ENCODE measurements at regions not wholly inside any gene's neighbourhood (a gene's known extent, or its start where the extent isn't known, plus 50 kb on each side); places are given as distances from the start of the nearest gene placed in this dataset.

DNA sequence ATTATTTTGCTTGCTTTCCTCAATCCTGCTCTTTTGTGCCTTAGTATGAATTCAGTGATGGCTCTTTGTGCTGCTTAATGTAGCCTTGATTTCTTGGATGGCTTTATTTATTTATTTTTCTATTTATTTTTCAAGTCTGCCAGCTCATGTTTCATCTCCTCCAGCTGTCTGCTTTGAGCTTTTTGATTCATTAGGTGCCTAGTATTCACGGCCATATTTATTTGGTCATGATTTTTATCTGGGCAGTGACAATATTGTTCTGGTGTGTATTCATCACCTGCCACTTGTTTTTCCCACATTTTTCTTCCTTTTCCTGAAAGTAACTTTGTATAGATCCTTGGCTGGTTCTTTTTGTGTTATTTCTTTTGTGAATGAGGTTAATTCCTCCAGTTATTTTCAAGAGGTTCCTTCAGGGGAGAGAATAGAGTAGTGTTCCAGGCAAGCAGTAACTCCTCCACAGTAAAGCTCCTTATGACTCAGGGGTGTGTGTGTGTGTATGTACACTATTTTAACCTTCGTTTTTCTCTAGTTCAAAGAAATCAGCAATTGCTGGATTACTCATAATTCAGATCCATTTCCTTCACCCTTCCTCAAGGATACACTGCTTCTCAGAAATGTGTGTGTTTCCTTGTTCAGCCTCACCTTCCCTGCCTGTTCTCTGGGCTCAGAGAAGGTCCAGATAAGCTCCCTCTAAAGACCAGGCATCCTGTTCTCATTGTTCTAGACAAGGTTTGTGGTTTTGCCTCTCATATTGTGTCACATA, 51.6 kb upstream of the PMCH start:
- Mint-ChIP-seq H3K36me3 (ENCODE audit: low read depth) (no peaks in the 10 kb centered on the region), H3K4me3 (no peak overlapping the region)
- no peak for DNase-seq

More for the DNA sequence above, 51.6 kb upstream of the PMCH start:
- TF ChIP-seq, protein P1, sequence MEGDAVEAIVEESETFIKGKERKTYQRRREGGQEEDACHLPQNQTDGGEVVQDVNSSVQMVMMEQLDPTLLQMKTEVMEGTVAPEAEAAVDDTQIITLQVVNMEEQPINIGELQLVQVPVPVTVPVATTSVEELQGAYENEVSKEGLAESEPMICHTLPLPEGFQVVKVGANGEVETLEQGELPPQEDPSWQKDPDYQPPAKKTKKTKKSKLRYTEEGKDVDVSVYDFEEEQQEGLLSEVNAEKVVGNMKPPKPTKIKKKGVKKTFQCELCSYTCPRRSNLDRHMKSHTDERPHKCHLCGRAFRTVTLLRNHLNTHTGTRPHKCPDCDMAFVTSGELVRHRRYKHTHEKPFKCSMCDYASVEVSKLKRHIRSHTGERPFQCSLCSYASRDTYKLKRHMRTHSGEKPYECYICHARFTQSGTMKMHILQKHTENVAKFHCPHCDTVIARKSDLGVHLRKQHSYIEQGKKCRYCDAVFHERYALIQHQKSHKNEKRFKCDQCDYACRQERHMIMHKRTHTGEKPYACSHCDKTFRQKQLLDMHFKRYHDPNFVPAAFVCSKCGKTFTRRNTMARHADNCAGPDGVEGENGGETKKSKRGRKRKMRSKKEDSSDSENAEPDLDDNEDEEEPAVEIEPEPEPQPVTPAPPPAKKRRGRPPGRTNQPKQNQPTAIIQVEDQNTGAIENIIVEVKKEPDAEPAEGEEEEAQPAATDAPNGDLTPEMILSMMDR (IDR thresholded peaks at IDR 0.05), result no peak
- Mint-ChIP-seq H3K9me3 (no peaks in the 10 kb centered on the region; the same call in 1 of the 2 replicates), H3K27me3 (ENCODE audit: insufficient read depth) (no peaks in the 10 kb centered on the region), H3K27ac (no peak overlapping the region), H3K4me1 (ENCODE audit: low read depth) (no peaks in the 10 kb centered on the region)
